HG03103 (cell line): ENCODE measurements at regions not wholly inside any gene's neighbourhood (a gene's known extent, or its start where the extent isn't known, plus 50 kb on each side); places are given as distances from the start of the nearest gene placed in this dataset.
"Not testable (repeated sequence)": the region's sequence is repeated elsewhere in the genome, so short reads cannot be mapped to it uniquely, and the experiment has no call there.

ENCODE experiments used
- ATAC-seq: cut with Tn5 transposase; IDR thresholded peaks from one replicate; pipeline ENCODE4 v1.9.1; 2021; ENCODE audit warnings: low read depth; ENCODE audit not compliant: unreplicated experiment

- no peak for ATAC-seq
These were observed 277.5 kb upstream of the NREP start for GRCh38 chr5:112034421-112034979.

GRCh38 chr5:112026879-112027278 lies 269.9 kb upstream of the NREP start:
- ATAC-seq: not testable (repeated sequence)

- ATAC-seq: no peak
These were observed 268.8 kb upstream of the NREP start for GRCh38 chr5:112025757-112026156.

GRCh38 chr5:112024769-112025168 lies 267.8 kb upstream of the NREP start:
- ATAC-seq: no peak

GRCh38 chr5:112024221-112024620 lies 267.2 kb upstream of the NREP start:
- no peak for ATAC-seq

GRCh38 chr5:112023766-112024165 lies 266.8 kb upstream of the NREP start:
- ATAC-seq: no peak

- ATAC-seq: no peak
These were observed 261.9 kb upstream of the NREP start for GRCh38 chr5:112018846-112019245.

GRCh38 chr5:112016980-112017379 lies 260.0 kb upstream of the NREP start:
- ATAC-seq: no peak

GRCh38 chr5:112014783-112015395 lies 257.9 kb upstream of the NREP start:
- no peak for ATAC-seq

GRCh38 chr5:112013660-112014059 lies 256.7 kb upstream of the NREP start:
- no peak for ATAC-seq

GRCh38 chr5:112012104-112012503 lies 255.1 kb upstream of the NREP start:
- ATAC-seq: no peak

- no peak for ATAC-seq
These were observed 253.5 kb upstream of the NREP start for GRCh38 chr5:112010475-112010874.

GRCh38 chr5:112006721-112007120 lies 249.7 kb upstream of the NREP start:
- ATAC-seq: no peak

GRCh38 chr5:112005623-112005930 lies 248.6 kb upstream of the NREP start:
- ATAC-seq: no peak

GRCh38 chr5:112004867-112005622 lies 248.1 kb upstream of the NREP start:
- ATAC-seq: peak; percentile 78

GRCh38 chr5:112002376-112002775 lies 245.4 kb upstream of the NREP start:
- no peak for ATAC-seq

- no peak for ATAC-seq
These were observed 242.3 kb upstream of the NREP start for GRCh38 chr5:111999286-111999685.

- no peak for ATAC-seq
These were observed 241.9 kb upstream of the NREP start for GRCh38 chr5:111998871-111999270.

- ATAC-seq: no peak
These were observed 240.7 kb upstream of the NREP start for GRCh38 chr5:111997711-111998110.

GRCh38 chr5:111997308-111997707 lies 240.3 kb upstream of the NREP start:
- no peak for ATAC-seq

GRCh38 chr5:111996574-111996973 lies 239.6 kb upstream of the NREP start:
- ATAC-seq: no peak

- no peak for ATAC-seq
These were observed 238.7 kb upstream of the NREP start for GRCh38 chr5:111995701-111996100.
